ENCODE measurements at regions not wholly inside any gene's neighbourhood (a gene's known extent, or its start where the extent isn't known, plus 50 kb on each side); places are given as distances from the start of the nearest gene placed in this dataset.
"Not testable (repeated sequence)": the region's sequence is repeated elsewhere in the genome, so short reads cannot be mapped to it uniquely, and the experiment has no call there.

DNA sequence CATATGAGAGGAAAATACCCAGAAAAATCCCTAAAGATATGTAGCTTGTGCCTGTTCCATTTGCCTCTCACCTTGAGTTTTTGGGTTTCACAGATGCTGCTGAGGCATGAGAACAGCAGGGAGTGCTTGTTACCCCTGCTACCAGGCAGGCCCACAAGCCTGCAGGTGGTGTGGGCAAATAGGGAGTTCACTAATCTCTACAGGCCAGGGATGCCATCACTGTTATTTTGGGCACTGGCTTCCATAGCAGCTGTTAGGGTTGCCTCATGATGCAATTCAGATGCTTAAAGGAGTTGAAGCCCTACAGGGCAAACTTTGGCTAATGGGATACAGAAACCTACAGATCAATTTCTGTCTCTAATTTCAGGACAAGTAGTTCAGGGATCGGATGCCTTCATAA is 873.5 kb downstream of the OTOL1 start:
- Histone ChIP-seq H3K27ac (ENCODE audit: low read depth in 1 of 2, low read length in 1 of 2) (no peak overlapping the region), H3K4me1 (ENCODE audit: control insufficient read depth in 2 of 2, insufficient read depth in 2 of 2, low read length in 2 of 2) (no peaks in the 10 kb centered on the region), H3K36me3 (ENCODE audit: control insufficient read depth in 2 of 2, insufficient read depth in 2 of 2, low read length in 1 of 2) (no peaks in the 10 kb centered on the region), H3K4me3 (ENCODE audit: low read length in 2 of 2) (no peak overlapping the region), H3K27me3 (ENCODE audit: control insufficient read depth in 2 of 2, insufficient read depth in 1 of 2, low read length in 1 of 2) (no peaks in the 10 kb centered on the region), H3K9me3 (ENCODE audit: control insufficient read depth in 2 of 2, insufficient read depth in 1 of 2, low read length in 1 of 2) (peaks cover 0 to 2% of the 10 kb centered on the region in 2 donors)
- DNase-seq (ENCODE audit: low read depth in 6 of 9, low spot score in 9 of 9) = no peak
- WGBS = 98% methylated on average over 1 of the region's 1 CpG

DNA sequence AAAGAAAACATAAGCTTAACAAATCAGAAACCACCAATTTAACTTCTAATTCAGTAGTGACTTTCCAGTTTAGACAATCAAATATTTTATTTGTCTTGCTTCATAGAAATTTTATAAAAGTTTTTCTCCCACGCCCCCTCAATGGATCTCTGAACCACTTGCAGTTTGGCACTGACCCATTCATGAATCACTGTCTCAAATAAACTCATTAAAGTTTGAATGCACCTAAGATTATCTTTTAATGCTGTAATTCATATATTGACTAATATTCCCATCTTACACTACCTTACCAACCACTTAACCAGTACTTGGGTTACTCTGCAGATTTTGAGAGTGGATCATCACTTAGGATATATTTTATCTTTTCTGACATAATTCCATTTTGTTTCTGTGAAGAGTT is 880.2 kb downstream of the OTOL1 start:
- no peaks in the 10 kb centered on the region for H3K27me3 ChIP-seq (ENCODE audit: control insufficient read depth in 2 of 2, insufficient read depth in 1 of 2, low read length in 1 of 2)
- H3K4me3 ChIP-seq (ENCODE audit: low read length in 2 of 2) = no peak overlapping the region
- H3K4me1 ChIP-seq (ENCODE audit: control insufficient read depth in 2 of 2, insufficient read depth in 2 of 2, low read length in 2 of 2) = no peaks in the 10 kb centered on the region
- 85% methylated on average over 1 of the region's 1 CpG for WGBS
- H3K27ac ChIP-seq (ENCODE audit: low read depth in 1 of 2, low read length in 1 of 2) = no peak overlapping the region
- DNase-seq (ENCODE audit: low read depth in 6 of 9, low spot score in 9 of 9) = no peak
- peaks cover 0 to 2% of the 10 kb centered on the region in 2 donors for H3K9me3 ChIP-seq (ENCODE audit: control insufficient read depth in 2 of 2, insufficient read depth in 1 of 2, low read length in 1 of 2)
- no peaks in the 10 kb centered on the region for H3K36me3 ChIP-seq (ENCODE audit: control insufficient read depth in 2 of 2, insufficient read depth in 2 of 2, low read length in 1 of 2)

DNA sequence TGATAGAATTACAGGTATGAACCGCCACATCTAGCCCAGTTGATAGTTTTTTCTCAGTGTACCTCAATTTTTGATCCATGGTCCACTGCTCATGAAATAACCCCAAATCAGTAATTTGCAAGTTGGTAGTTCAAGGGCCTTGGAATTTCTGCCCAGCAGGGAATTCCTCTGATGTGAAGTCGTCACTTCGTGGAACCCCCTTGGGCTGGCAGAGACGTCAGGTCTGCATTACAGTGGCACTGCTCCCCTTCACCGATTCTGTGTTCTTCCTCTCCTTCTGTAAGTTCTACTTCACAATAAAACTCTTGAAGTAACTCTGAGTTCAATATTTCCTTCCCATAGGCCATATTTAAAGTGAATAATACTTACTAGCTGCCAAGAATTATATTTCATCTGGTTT is 881.0 kb downstream of the OTOL1 start:
- H3K27me3 ChIP-seq (ENCODE audit: control insufficient read depth in 2 of 2, insufficient read depth in 1 of 2, low read length in 1 of 2) = no peaks in the 10 kb centered on the region
- WGBS = 93% methylated on average over 5 of the region's 5 CpGs
- H3K4me3 ChIP-seq (ENCODE audit: low read length in 2 of 2) = no peak overlapping the region
- H3K27ac ChIP-seq (ENCODE audit: low read depth in 1 of 2, low read length in 1 of 2) = no peak overlapping the region
- H3K4me1 ChIP-seq (ENCODE audit: control insufficient read depth in 2 of 2, insufficient read depth in 2 of 2, low read length in 2 of 2) = no peaks in the 10 kb centered on the region
- peaks cover 0 to 2% of the 10 kb centered on the region in 2 donors for H3K9me3 ChIP-seq (ENCODE audit: control insufficient read depth in 2 of 2, insufficient read depth in 1 of 2, low read length in 1 of 2)
- no peak for DNase-seq (ENCODE audit: low read depth in 6 of 9, low spot score in 9 of 9)
- no peaks in the 10 kb centered on the region for H3K36me3 ChIP-seq (ENCODE audit: control insufficient read depth in 2 of 2, insufficient read depth in 2 of 2, low read length in 1 of 2)

DNA sequence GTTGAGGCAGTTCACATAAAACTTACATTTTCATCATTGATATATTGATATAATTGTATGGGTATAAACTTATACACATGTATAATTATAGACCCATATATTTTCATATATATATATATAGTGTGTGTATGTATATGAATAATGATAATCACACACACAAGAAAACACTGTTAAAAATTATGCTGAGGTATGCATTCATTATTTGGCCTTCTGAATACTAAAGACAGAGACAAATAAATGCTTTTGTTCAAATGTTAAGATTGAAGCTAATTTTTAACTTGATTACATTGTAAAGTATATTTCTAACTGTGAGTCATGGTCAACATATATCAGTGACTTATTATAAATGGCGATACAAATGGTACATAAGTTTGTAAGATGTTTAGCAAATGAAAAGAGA is 888.8 kb downstream of the OTOL1 start:
- H3K27ac ChIP-seq (ENCODE audit: low read depth in 1 of 2, low read length in 1 of 2) = no peak overlapping the region
- 95% methylated on average over 1 of the region's 1 CpG for WGBS
- no peak for DNase-seq (ENCODE audit: low read depth in 6 of 9, low spot score in 9 of 9)
- no peak overlapping the region for H3K4me3 ChIP-seq (ENCODE audit: low read length in 2 of 2)
- no peaks in the 10 kb centered on the region for H3K36me3 ChIP-seq (ENCODE audit: control insufficient read depth in 2 of 2, insufficient read depth in 2 of 2, low read length in 1 of 2)
- no peaks in the 10 kb centered on the region for H3K9me3 ChIP-seq (ENCODE audit: control insufficient read depth in 2 of 2, insufficient read depth in 1 of 2, low read length in 1 of 2)
- H3K27me3 ChIP-seq (ENCODE audit: control insufficient read depth in 2 of 2, insufficient read depth in 1 of 2, low read length in 1 of 2) = no peaks in the 10 kb centered on the region
- no peaks in the 10 kb centered on the region for H3K4me1 ChIP-seq (ENCODE audit: control insufficient read depth in 2 of 2, insufficient read depth in 2 of 2, low read length in 2 of 2)

DNA sequence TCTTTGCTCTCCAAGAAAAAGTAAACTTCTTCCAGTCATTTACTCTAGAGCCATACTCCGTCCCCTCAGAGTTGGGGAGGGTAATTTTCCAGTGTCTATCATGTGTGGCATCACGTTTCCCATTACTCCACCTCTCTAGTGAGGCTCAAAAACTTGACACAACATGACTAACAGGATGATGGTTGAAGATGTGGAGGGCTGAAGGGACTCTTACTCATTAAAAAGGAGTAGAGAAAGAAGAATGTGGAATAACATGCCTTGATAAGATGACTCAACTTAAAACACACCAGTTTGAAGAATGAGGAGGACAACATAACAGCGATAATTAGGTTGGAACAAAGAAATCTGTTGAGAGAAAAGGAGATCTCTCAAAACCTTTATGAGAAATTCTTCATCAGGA is 894.3 kb downstream of the OTOL1 start:
- H3K27me3 ChIP-seq (ENCODE audit: control insufficient read depth in 2 of 2, insufficient read depth in 1 of 2, low read length in 1 of 2) = no peaks in the 10 kb centered on the region
- no peaks in the 10 kb centered on the region for H3K36me3 ChIP-seq (ENCODE audit: control insufficient read depth in 2 of 2, insufficient read depth in 2 of 2, low read length in 1 of 2)
- 86% methylated on average over 3 of the region's 3 CpGs for WGBS
- no peaks in the 10 kb centered on the region for H3K9me3 ChIP-seq (ENCODE audit: control insufficient read depth in 2 of 2, insufficient read depth in 1 of 2, low read length in 1 of 2)
- H3K4me3 ChIP-seq (ENCODE audit: low read length in 2 of 2) = no peak overlapping the region
- no peaks in the 10 kb centered on the region for H3K4me1 ChIP-seq (ENCODE audit: control insufficient read depth in 2 of 2, insufficient read depth in 2 of 2, low read length in 2 of 2)
- no peak for DNase-seq (ENCODE audit: low read depth in 6 of 9, low spot score in 9 of 9)
- no peak overlapping the region for H3K27ac ChIP-seq (ENCODE audit: low read depth in 1 of 2, low read length in 1 of 2)

DNA sequence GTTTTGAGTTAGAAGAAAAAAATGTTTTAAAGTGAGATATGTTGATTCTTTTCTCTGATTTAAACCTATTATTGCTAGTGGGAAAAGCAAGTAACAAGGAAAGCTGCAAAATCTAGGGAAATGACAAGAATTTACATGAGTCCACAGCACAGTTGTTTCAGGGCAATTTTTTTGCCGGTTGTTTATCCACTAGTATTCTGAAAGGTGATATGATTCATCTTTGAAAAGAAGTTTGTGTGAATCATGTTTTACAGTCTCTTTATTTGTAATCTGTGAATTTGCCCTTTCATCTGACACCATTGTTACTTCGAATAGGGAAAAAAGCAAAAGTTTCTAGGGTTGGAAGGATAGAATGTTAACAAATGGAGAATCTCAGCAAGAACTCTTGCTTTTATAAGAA is 894.7 kb downstream of the OTOL1 start:
- Histone ChIP-seq H3K27me3 (ENCODE audit: control insufficient read depth in 2 of 2, insufficient read depth in 1 of 2, low read length in 1 of 2) (no peaks in the 10 kb centered on the region), H3K4me3 (ENCODE audit: low read length in 2 of 2) (no peak overlapping the region), H3K4me1 (ENCODE audit: control insufficient read depth in 2 of 2, insufficient read depth in 2 of 2, low read length in 2 of 2) (no peaks in the 10 kb centered on the region), H3K36me3 (ENCODE audit: control insufficient read depth in 2 of 2, insufficient read depth in 2 of 2, low read length in 1 of 2) (no peaks in the 10 kb centered on the region), H3K9me3 (ENCODE audit: control insufficient read depth in 2 of 2, insufficient read depth in 1 of 2, low read length in 1 of 2) (no peaks in the 10 kb centered on the region), H3K27ac (ENCODE audit: low read depth in 1 of 2, low read length in 1 of 2) (no peak overlapping the region)
- WGBS = 90% methylated on average over 2 of the region's 2 CpGs
- DNase-seq (ENCODE audit: low read depth in 6 of 9, low spot score in 9 of 9) = no peak

DNA sequence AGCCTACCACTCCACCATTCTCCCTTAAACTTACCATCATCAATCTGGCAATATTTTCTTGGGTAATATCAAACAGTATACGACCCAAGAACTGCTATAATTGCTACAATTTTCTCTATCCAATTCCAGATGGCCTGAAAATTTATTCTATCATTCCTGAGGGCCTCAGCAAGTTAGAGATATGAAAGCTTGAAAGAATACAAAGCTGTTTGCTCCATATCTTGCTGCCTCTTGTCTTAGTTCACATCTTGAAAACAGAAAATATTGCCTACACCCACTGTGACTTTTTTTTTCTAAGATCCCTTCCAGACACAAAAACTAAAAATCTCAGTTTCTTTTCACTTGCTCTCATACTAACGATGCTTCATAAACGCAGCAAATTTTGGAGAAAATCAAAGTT is 898.9 kb downstream of the OTOL1 start:
- no peaks in the 10 kb centered on the region for H3K36me3 ChIP-seq (ENCODE audit: control insufficient read depth in 2 of 2, insufficient read depth in 2 of 2, low read length in 1 of 2)
- 92% methylated on average over 3 of the region's 3 CpGs for WGBS
- H3K4me1 ChIP-seq (ENCODE audit: control insufficient read depth in 2 of 2, insufficient read depth in 2 of 2, low read length in 2 of 2) = no peaks in the 10 kb centered on the region
- no peak for DNase-seq (ENCODE audit: low read depth in 6 of 9, low spot score in 9 of 9)
- H3K27ac ChIP-seq (ENCODE audit: low read depth in 1 of 2, low read length in 1 of 2) = no peak overlapping the region
- H3K4me3 ChIP-seq (ENCODE audit: low read length in 2 of 2) = no peak overlapping the region
- H3K27me3 ChIP-seq (ENCODE audit: control insufficient read depth in 2 of 2, insufficient read depth in 1 of 2, low read length in 1 of 2) = no peaks in the 10 kb centered on the region
- no peaks in the 10 kb centered on the region for H3K9me3 ChIP-seq (ENCODE audit: control insufficient read depth in 2 of 2, insufficient read depth in 1 of 2, low read length in 1 of 2)

DNA sequence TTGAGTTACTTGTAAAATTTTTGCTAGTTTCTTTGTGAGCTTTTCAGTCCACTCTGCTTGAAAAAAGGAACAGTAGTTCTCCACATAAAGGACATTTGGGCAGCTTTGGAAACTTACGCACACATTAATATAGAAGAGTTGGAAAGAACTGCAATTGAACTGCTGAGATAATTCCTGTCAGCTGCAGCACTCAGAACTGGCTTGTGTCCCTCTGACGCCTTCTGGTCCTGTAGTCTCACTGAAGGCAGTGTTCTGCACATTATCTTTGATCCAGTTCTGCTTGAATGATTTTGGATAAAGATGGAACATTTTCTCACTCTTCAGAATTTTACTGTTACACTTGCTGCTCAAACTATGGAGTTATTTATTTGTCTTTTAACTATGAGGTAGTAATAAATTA is 901.9 kb downstream of the OTOL1 start:
- no peaks in the 10 kb centered on the region for H3K36me3 ChIP-seq (ENCODE audit: control insufficient read depth in 2 of 2, insufficient read depth in 2 of 2, low read length in 1 of 2)
- H3K4me1 ChIP-seq (ENCODE audit: control insufficient read depth in 2 of 2, insufficient read depth in 2 of 2, low read length in 2 of 2) = no peaks in the 10 kb centered on the region
- no peaks in the 10 kb centered on the region for H3K27me3 ChIP-seq (ENCODE audit: control insufficient read depth in 2 of 2, insufficient read depth in 1 of 2, low read length in 1 of 2)
- no peaks in the 10 kb centered on the region for H3K9me3 ChIP-seq (ENCODE audit: control insufficient read depth in 2 of 2, insufficient read depth in 1 of 2, low read length in 1 of 2)
- no peak for DNase-seq (ENCODE audit: low read depth in 6 of 9, low spot score in 9 of 9)
- H3K27ac ChIP-seq (ENCODE audit: low read depth in 1 of 2, low read length in 1 of 2) = no peak overlapping the region
- WGBS = 94% methylated on average over 2 of the region's 2 CpGs
- no peak overlapping the region for H3K4me3 ChIP-seq (ENCODE audit: low read length in 2 of 2)

DNA sequence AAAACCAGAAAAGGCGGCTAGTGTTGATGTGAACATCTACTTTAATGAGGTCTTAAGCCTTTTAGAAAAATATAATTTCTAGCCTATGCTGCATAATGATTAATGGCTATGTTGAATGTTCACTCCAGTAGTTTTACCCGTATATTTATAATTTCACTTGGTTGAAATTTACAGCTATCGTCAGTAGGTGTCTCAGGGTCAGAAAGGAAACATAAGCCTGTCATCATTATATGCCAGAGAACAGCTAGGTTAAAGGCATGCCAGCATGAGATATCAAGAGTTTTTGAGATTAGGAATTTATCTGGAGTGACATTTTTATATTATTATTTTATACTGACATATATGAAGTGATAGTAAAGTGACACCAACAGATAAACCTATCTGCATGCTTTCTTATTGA is 904.1 kb downstream of the OTOL1 start:
- no peaks in the 10 kb centered on the region for H3K4me1 ChIP-seq (ENCODE audit: control insufficient read depth in 2 of 2, insufficient read depth in 2 of 2, low read length in 2 of 2)
- WGBS = 72% methylated on average over 3 of the region's 3 CpGs
- no peak overlapping the region for H3K27ac ChIP-seq (ENCODE audit: low read depth in 1 of 2, low read length in 1 of 2)
- H3K4me3 ChIP-seq (ENCODE audit: low read length in 2 of 2) = no peak overlapping the region
- no peaks in the 10 kb centered on the region for H3K36me3 ChIP-seq (ENCODE audit: control insufficient read depth in 2 of 2, insufficient read depth in 2 of 2, low read length in 1 of 2)
- H3K9me3 ChIP-seq (ENCODE audit: control insufficient read depth in 2 of 2, insufficient read depth in 1 of 2, low read length in 1 of 2) = no peaks in the 10 kb centered on the region
- DNase-seq (ENCODE audit: low read depth in 6 of 9, low spot score in 9 of 9) = no peak
- H3K27me3 ChIP-seq (ENCODE audit: control insufficient read depth in 2 of 2, insufficient read depth in 1 of 2, low read length in 1 of 2) = no peaks in the 10 kb centered on the region

DNA sequence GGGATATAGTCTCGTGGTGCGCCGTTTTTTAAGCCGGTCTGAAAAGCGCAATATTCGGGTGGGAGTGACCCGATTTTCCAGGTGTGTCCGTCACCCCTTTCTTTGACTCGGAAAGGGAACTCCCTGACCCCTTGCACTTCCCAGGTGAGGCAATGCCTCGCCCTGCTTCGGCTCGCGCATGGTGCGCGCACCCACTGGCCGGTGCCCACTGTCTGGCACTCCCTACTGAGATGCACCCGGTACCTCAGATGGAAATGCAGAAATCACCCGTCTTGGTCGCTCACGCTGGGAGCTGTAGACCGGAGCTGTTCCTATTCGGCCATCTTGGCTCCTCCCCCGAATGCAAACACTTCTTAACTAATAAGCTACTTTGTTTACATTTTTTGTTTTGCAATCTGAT is 914.9 kb downstream of the OTOL1 start:
- H3K36me3 ChIP-seq (ENCODE audit: control insufficient read depth in 2 of 2, insufficient read depth in 2 of 2, low read length in 1 of 2); H3K27me3 ChIP-seq (ENCODE audit: control insufficient read depth in 2 of 2, insufficient read depth in 1 of 2, low read length in 1 of 2); DNase-seq (ENCODE audit: low read depth in 6 of 9, low spot score in 9 of 9); H3K9me3 ChIP-seq (ENCODE audit: control insufficient read depth in 2 of 2, insufficient read depth in 1 of 2, low read length in 1 of 2); H3K4me1 ChIP-seq (ENCODE audit: control insufficient read depth in 2 of 2, insufficient read depth in 2 of 2, low read length in 2 of 2); H3K27ac ChIP-seq (ENCODE audit: low read depth in 1 of 2, low read length in 1 of 2); H3K4me3 ChIP-seq (ENCODE audit: low read length in 2 of 2): not testable (repeated sequence)
- WGBS = 94% methylated on average over 19 of the region's 23 CpGs
